ENCODE measurements at regions not wholly inside any gene's neighbourhood (a gene's known extent, or its start where the extent isn't known, plus 50 kb on each side); places are given as distances from the start of the nearest gene placed in this dataset.

GRCh38 chr9:21568484-21568883, 86.4 kb upstream of the IFNE start:
- Mint-ChIP-seq H3K9me3 (ENCODE audit: insufficient read depth) (no peaks in the 10 kb centered on the region), H3K27ac (no peak overlapping the region), H3K4me1 (no peaks in the 10 kb centered on the region), H3K4me3 (no peak overlapping the region), H3K27me3 (peaks cover 34% of the 10 kb centered on the region)
- Histone ChIP-seq H3K4me1 (ENCODE audit: control insufficient read depth in 2 of 2, insufficient read depth in 2 of 2, low read length in 2 of 2) (no peaks in the 10 kb centered on the region), H3K4me2 (replicated peaks; ENCODE audit: low read depth, low read length, poor library complexity, severe bottlenecking) (no peak overlapping the region), H2AFZ (ENCODE audit: insufficient read depth, low read depth, low read length, poor library complexity, severe bottlenecking) (no peak overlapping the region), H3K36me3 (replicated peaks in 1 of 2; ENCODE audit: control extremely low read depth in 1 of 2, control insufficient read depth in 1 of 2, extremely low read depth in 1 of 2, insufficient read depth in 2 of 2, low read length in 1 of 2) (no peaks in the 10 kb centered on the region), H3K27me3 (replicated peaks in 1 of 4; ENCODE audit: control extremely low read depth in 1 of 4, control insufficient read depth in 3 of 4, insufficient read depth in 4 of 4, low read length in 3 of 4) (peaks cover 0 to 24% (median 5%) of the 10 kb centered on the region in 4 experiments), H3K9me3 (ENCODE audit: control extremely low read depth in 1 of 3, control insufficient read depth in 2 of 3, insufficient read depth in 1 of 3, low read length in 2 of 3) (no peaks in the 10 kb centered on the region), H3K9ac (ENCODE audit: low read length) (no peak overlapping the region), H3K4me3 (ENCODE audit: control extremely low read depth in 1 of 5, extremely low read depth in 1 of 5, insufficient read depth in 1 of 5, low read depth in 2 of 5, low read length in 4 of 5) (no peak overlapping the region), H3K27ac (ENCODE audit: low read length in 2 of 2) (no peak overlapping the region), H3K79me2 (ENCODE audit: control insufficient read depth, insufficient read depth, low read length) (no peaks in the 10 kb centered on the region), H4K20me1 (ENCODE audit: control insufficient read depth, insufficient read depth, low read length, poor library complexity, severe bottlenecking) (no peaks in the 10 kb centered on the region)
- no peak for ATAC-seq (ENCODE audit: low read depth)
- DNase-seq: no peak
- ChIA-PET CTCF (interaction anchor here (1.1 kb wide), 1 partner anchor 113 kb away, joined by 3 read pairs; no protein-coding TSS in a partner anchor), POLR2A (no interaction called here)
- no CpG with 5 or more reads among the region's 3 CpGs for WGBS (ENCODE audit: insufficient coverage)
- TF ChIP-seq CTCF (IDR thresholded peaks at IDR 0.05) (no peak), EZH2 (IDR thresholded peaks at IDR 0.05; ENCODE audit: borderline replicate concordance, insufficient read depth, low read depth, low read length, poor library complexity, severe bottlenecking) (no peak)
- intact Hi-C loops (cut with micrococcal nuclease): no loop called here

- no peak overlapping the region for H3K27ac ChIP-seq (ENCODE audit: low read length in 2 of 2)
- Mint-ChIP-seq H3K27me3 (peaks cover 27% of the 10 kb centered on the region), H3K4me3 (no peak overlapping the region), H3K9me3 (ENCODE audit: insufficient read depth) (no peaks in the 10 kb centered on the region), H3K27ac (no peak overlapping the region), H3K4me1 (no peaks in the 10 kb centered on the region)
- POLR2A ChIA-PET: no interaction called here
- H3K36me3 ChIP-seq (replicated peaks in 1 of 2; ENCODE audit: control extremely low read depth in 1 of 2, control insufficient read depth in 1 of 2, extremely low read depth in 1 of 2, insufficient read depth in 2 of 2, low read length in 1 of 2): no peaks in the 10 kb centered on the region
- H3K27me3 ChIP-seq (replicated peaks in 1 of 4; ENCODE audit: control extremely low read depth in 1 of 4, control insufficient read depth in 3 of 4, insufficient read depth in 4 of 4, low read length in 3 of 4): peaks cover 0 to 24% (median 2%) of the 10 kb centered on the region in 4 experiments
- H4K20me1 ChIP-seq (ENCODE audit: control insufficient read depth, insufficient read depth, low read length, poor library complexity, severe bottlenecking): no peaks in the 10 kb centered on the region
- no peak overlapping the region for H3K4me3 ChIP-seq (ENCODE audit: control extremely low read depth in 1 of 5, extremely low read depth in 1 of 5, insufficient read depth in 1 of 5, low read depth in 2 of 5, low read length in 4 of 5)
- H3K9me3 ChIP-seq (ENCODE audit: control extremely low read depth in 1 of 3, control insufficient read depth in 2 of 3, insufficient read depth in 1 of 3, low read length in 2 of 3): no peaks in the 10 kb centered on the region
- intact Hi-C loops (cut with micrococcal nuclease): no loop called here
- no peak overlapping the region for H2AFZ ChIP-seq (ENCODE audit: insufficient read depth, low read depth, low read length, poor library complexity, severe bottlenecking)
- H3K4me1 ChIP-seq (ENCODE audit: control insufficient read depth in 2 of 2, insufficient read depth in 2 of 2, low read length in 2 of 2): no peaks in the 10 kb centered on the region
- ATAC-seq (ENCODE audit: low read depth) (no peak), DNase-seq (no peak)
- no peak overlapping the region for H3K9ac ChIP-seq (ENCODE audit: low read length)
- TF ChIP-seq CTCF (IDR thresholded peaks at IDR 0.05) (no peak), EZH2 (IDR thresholded peaks at IDR 0.05; ENCODE audit: borderline replicate concordance, insufficient read depth, low read depth, low read length, poor library complexity, severe bottlenecking) (no peak)
- no CpG with 5 or more reads among the region's 1 CpG for WGBS (ENCODE audit: insufficient coverage)
- no peak overlapping the region for H3K4me2 ChIP-seq (replicated peaks; ENCODE audit: low read depth, low read length, poor library complexity, severe bottlenecking)
- H3K79me2 ChIP-seq (ENCODE audit: control insufficient read depth, insufficient read depth, low read length): no peaks in the 10 kb centered on the region
- CTCF ChIA-PET: no interaction called here
Observed at GRCh38 chr9:21569721-21570120, 87.6 kb upstream of the IFNE start.
